HG02798 (cell line): ENCODE measurements at regions not wholly inside any gene's neighbourhood (a gene's known extent, or its start where the extent isn't known, plus 50 kb on each side); places are given as distances from the start of the nearest gene placed in this dataset.
"Not testable (repeated sequence)": the region's sequence is repeated elsewhere in the genome, so short reads cannot be mapped to it uniquely, and the experiment has no call there.

Experiments used
- ATAC-seq: cut with Tn5 transposase; IDR thresholded peaks from one replicate; pipeline ENCODE4 v1.9.1; 2021; ENCODE audit warnings: mild to moderate bottlenecking; ENCODE audit not compliant: unreplicated experiment, poor library complexity

DNA sequence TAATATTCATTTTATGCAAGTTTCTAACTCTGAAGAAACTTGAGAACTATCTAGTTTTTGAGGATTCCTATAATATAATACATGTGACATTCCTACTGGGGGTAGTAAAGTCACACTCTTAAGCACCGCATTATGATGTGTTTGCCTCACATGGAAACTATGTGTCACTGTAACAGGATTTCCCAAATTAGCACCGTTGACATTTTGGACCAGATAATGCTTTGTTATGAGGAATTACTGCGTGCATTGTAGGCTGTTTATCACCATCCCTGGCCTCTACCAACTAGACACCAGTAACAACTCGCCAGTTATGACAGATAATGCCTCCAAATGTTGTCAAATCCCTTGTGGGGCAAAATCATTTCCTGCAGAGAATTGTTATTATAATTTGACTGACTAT is 267.8 kb downstream of the RAP2B start:
- no peak for ATAC-seq

DNA sequence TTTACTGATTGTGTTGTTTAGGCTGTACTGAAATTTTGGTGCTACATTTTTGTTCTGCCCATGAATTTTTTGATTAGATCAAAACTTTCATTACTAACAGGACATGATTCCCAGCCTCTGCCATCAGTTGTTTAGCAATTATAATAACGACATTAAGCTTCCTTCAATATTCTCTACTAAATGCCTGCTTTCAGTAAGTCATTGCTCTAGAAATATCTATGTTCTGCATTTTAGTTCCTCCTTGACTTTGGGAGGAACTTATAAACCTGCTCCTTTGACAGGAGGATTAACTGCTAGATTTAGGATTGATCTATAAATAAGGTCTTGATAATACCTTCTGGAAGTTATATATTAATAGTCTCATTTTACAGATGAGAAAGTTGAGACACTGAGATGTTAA is 269.1 kb downstream of the RAP2B start:
- no peak for ATAC-seq

DNA sequence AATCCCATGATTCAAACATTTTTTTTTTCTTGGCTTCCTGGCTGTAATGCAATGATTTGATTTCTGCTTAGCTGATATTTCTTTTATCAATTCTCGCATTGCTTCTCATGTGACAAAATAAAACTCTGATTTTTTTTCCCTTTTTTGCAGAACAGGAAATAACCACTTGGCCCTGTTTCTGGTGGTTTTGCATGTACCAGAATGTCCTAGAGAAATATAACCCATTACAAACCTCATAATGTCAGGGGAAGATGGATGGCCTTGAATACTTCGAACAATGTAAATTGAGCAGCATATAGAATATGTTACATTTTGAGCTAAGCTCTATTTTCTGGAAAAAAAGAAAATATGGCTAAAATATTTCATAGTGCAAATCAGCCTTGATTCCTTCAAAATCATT is 275.6 kb downstream of the RAP2B start:
- ATAC-seq: no peak

DNA sequence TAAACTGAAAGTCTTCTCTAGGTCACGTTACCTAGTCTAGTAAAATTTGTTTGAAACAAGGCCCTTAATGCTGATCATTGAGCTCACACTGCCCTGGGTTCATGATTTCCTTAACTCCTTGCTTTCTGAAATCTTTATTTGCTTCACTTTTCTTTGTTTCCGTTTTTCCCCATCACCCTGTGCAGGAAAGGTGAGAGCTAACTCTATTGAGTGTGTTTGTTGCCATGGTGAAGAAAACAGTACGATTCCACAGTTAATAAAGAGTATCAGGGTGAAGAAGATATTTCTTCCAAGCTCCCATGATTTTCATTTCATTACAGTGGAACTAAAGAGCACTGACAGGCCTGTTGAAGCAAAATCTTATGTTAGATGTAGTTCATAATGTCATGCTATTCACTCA is 276.2 kb downstream of the RAP2B start:
- ATAC-seq: no peak

DNA sequence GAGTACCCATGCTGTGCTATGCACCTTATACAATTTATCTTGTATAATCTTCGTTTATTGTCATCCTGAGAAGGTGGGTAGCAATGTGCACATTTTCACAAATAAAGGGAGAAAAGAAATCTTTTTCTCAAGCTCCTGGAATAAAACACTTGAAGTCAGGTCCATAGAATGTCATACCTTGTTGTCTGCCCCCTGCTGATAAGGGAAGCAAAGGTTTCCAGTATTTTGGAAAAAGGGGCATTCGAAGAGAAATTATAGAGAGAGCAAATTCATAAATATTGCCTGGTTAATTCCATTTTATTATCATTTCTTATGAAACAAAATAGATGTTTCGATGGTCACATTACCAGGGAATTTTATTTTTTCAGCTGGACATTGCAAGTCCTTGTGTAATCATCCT is 277.8 kb downstream of the RAP2B start:
- ATAC-seq: no peak

DNA sequence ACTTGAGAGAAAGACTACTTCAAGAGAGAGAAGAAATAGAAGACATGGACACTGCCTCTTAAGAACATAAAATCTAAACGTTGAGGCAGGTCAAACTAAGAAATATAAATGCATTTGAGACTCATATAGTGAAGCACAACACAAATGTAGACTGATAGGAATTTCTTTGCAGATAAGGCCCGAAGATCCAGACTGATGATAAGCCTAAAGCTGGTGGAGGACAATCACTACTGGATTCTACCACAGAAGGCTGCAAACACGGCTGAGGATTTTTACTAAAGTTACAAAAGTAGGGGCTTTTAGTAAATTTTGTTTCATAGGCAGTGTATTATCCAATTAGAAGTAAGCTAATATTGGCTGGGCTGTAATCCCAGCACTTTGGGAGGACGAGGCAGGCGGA is 278.3 kb downstream of the RAP2B start:
- ATAC-seq: no peak

DNA sequence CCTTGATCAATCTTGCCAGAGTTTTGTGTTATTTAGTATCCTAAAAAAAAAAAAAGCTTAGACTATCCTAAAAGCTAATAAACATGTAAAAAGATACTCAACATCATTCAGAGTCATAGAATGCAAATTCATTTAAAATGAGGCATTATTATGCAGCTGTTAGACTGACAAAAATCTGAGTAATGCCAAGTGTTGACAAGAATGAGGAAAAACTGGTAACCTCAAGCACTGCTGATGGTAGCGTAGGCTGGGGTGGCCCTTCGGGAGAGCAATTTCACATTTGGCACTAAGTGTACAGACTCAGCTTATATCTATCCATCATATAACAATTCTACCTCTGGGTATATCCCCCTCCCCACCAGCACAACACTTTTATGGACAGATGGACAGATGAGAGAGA is 280.4 kb downstream of the RAP2B start:
- no peak for ATAC-seq

DNA sequence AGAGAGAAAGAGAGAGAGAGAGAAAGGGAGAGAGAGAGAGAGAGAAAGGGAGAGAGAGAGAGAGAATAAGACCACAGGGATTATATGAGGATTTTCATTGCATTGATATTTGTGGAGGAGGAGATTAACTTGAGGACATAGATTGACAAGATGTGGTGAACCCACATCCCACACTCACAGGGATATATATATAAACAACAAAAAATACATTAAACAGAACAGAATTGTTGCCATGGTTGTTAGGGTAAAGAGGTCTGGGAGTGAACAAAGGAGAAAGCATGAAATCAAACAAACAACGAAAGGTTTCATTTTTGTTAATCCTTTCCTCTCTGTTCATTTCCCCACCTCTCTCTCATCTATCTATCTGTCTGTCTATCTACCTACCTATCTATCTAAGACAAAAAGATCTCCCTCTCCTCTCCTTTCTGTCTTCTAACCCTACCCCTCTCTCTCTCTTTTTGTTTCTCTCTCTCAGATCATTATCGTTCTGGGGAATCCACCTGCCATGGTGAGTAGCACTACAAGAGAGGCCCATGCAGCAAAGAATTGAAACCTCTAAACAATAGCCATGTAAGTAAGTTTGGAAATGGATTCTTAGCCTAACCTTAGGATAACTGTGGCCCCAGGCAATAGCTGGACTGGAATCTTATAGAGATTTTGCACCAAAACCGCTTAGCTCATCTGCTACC is 280.9 kb downstream of the RAP2B start:
- no peak for ATAC-seq

DNA sequence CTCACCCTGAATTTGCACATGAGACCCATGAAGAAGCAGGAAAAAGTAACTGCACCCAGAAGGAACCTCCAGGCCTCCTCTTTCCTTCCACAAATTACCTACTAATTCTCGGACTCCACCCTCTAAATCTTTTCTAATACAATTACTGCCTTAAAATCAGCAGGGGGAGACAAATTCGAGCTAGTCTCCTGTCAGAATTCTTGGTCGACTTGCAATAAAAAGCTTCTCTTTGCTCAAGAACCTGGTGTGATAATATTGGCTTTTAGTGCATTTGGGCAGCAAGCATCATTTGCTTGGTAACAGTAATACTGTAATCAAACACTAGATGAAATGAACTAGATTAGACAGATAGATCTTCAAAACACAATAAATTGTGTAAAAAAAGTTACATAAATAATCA is 281.9 kb downstream of the RAP2B start:
- no peak for ATAC-seq

DNA sequence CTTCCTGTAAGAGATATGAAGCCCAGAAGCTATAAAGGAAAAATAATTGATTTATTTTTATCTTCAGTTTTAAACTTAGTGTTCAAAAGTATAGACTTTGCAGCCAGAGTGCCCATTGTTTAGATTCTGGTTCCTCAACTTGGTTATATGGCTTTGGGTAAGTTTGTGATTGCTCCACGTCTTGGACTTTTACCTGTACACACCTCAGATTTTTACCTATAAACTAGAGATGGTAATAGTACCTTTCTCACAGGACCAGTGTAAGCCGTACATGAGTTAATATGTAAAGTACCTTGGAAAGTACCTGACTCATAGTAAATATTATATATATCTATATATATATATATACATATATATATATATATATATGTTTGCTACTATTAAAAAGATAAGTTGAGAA is 283.8 kb downstream of the RAP2B start:
- no peak for ATAC-seq

DNA sequence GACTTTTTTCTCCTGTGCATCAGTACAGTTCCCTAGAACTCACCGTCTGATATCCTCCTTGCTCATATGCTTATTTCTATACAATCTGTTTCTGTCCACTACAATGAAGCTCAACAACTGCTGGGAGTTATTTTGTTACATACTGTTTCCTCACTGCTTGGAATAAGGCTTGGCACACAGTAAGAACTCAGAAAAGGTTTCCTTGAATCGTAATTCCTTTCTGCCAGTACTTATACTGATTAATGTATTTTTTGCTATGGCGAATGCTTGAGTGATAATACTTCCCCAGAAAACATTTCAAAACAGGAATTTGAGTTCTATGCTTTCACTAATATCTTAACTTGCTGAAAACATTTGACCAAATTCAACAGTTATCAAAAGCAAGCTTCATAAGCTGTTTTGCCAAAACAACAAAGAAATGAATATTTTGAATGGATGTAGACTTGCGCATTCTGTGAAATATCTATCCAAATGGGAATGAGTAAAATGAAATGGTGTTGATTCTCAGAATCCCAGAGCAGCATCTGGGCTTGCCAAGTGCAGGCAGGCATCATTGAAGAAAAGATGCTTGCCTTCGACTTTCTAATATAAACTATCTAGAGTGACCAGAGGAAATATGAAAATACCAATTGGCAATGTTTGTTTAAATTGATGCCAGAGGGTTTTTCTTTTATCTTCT is 286.3 kb downstream of the RAP2B start:
- ATAC-seq: no peak

DNA sequence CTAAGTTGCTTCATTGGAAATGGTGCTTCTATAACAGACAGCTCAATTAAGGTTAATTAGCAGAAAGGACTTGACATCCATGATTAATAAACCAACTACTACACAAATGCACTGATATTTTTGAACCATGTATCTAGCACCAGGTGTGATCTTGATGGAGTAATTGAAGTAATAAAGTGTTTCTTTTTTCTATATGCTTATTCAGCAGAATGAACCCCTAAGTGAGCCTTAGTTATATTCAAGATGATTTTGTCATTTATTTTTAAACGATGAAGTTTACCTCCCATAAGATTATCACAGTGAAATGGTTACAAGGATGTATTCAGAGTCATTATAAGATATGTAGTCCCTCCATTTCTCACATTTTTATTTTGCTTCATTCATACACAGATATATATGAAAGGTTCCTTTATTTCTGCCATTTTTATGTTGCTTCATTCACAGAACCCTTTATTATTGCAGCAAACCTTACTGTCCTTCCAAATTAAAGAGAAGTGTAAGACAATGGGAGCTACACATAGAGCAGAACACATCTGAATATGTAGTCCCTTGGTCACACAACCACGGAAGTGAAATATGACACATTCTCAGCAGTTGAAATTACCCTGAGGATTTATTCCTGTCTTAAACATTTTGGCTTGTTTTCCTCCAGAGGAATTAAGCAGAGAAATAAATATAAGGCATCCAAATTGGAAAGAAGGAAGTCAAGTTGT is 295.0 kb downstream of the RAP2B start:
- no peak for ATAC-seq

DNA sequence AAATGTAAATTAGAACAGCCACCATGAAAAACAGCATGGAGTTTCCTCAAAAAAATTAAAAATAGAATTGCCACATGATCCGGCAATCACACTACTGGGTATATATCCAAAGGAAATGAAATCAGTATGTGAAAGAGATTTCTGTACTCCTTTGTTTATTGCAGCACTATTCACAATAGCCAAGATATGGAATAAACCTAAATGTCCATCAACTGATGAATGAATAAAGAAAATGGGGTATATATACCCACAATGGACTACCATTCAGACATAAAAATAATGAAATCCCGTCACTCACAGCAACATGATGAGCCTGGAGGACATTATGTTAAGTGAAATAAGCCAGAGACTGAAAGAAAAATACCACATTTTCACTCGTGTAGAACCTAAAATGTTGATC is 296.9 kb downstream of the RAP2B start:
- no peak for ATAC-seq

DNA sequence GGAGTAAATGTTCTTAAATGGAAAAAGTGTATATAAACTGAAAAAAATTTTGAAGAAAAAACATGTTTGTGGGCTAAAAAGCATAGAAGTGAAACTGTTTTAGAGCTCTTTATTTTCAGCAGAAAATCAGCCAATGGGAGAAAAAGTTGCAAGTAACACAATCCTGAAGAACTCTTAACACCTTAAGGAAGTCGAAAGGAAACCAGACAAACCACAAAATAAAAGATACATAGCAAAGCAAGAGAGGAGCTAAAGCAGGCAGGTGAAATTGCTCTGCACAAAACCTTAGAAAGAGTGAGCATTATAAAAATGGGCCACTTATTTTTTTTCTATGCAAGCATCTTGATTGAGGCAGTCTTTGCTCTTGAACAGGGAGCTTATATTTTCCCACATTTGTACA is 300.5 kb downstream of the RAP2B start:
- no peak for ATAC-seq

DNA sequence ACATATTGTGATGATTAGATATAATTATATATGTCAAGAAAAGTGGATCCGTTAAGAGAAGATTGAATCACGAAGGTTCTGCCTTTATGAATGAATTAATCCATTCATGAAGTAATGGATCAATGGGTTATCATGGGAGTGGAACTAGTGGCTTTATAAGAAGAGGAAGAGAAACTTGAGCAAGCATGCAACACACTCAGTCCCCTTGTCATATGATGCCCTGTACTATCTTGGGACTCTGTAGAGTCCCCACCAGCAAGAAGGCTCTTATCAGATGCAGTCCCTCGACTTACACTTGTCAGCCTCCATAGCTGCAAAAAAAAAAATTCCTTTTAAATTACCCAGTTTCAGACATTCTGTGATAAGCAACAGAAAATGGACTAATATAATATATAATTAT is 301.9 kb downstream of the RAP2B start:
- ATAC-seq: peak; percentile 90

DNA sequence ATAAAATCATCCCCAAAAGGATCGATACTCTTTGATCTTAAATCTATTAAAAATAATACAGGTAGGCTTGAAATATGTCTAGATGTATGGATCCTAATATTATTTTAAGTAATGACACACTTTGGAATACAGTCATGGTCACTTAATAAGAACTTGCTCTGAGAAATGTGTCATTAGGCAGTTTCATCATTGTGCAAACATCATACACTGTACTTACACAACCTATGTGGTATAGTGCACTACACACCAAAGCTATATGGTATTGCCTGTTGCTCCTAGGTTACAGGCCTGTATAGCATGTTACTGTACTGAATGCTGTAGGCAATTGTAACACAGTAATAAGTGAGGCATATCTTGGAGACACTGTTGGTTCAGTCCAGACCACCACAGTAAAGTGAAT is 307.1 kb downstream of the RAP2B start:
- ATAC-seq: no peak

DNA sequence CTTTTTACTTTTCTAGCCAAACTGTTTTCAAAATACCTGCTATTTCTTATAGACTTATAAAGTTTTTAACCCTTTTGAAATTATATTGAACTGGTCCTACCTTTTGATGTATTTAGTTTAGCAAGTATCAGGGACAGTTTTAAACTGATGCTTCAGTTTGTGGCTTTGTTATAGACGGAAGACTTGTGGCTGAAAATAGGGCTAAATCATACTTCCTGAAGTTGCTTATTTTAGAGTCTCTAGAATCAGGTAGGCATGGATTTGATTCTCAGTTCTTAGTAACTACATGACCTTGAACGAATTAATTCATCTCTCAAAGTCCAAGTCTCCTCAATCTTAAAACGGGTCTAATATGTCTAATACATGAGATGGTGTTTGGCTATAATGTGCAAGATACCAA is 322.8 kb downstream of the RAP2B start:
- no peak for ATAC-seq

DNA sequence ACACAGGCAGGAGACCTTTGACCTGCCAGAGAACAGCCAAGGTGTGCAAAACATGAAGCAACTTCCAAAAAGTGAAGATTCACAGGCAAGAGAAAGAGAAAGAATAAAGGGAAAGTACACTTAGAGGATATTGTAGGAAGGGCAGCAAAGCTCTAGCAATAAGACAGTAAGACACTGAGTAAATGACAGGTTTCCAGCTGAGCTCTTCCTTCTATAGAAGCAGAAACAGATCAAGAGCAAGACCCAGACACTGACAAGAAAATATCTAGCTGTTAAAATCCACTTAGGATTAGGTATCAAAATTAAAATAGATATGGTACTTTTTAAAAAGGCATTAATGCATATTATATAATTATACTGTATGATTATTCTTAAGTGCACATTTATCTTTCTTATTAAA is 333.4 kb downstream of the RAP2B start:
- ATAC-seq: no peak

DNA sequence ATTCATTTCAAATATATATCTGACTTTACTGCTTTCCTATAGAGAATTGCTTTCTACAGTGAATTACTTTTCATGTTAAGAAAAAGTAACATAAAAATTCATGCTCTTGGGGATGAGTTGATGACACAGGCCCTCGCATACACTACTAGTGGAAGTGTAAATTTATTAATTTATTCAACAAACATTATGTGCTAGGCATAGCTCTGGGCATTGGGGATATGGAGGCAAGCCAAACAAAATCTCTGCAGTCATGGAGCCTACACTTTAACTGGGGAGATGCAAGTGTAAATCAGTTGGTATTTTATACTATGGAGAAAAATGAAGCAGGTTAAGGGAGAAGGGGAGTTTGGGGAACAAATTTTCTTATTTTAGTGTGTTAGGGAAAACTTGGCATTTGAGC is 340.7 kb downstream of the RAP2B start:
- ATAC-seq: no peak

DNA sequence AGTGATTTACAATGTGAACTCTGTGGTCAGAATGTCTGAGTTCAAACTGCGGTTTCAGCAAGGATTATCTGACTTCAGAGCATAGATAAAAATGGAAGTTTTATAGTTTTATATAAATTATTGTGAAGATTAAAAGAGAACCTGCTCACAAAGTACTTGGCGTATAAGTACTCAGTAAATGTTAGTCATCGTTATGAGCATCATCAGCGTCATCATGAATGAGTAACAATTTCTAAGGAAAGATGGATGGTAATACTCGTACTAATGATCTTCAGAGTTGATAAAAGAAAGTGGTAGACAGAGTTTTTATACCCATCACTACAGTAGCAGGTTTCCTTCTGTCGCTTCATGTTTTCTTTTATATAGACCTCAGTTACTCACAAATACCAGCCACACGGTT is 341.8 kb downstream of the RAP2B start:
- ATAC-seq: no peak

DNA sequence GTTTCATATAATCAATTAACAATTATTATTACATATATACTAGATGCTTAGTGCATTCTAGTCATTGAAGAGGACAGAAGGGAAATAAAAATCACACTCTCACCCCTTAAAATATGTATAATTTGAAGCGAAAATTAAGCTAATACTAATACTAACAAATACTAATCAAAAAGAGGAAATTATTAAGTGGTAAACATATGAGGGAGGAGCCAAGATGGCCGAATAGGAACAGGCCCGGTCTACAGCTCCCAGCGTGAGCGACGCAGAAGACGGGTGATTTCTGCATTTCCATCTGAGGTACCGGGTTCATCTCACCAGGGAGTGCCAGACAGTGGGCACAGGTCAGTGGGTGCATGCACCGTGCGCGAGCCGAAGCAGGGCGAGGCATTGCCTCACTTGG is 344.2 kb downstream of the RAP2B start:
- ATAC-seq: not testable (repeated sequence)

DNA sequence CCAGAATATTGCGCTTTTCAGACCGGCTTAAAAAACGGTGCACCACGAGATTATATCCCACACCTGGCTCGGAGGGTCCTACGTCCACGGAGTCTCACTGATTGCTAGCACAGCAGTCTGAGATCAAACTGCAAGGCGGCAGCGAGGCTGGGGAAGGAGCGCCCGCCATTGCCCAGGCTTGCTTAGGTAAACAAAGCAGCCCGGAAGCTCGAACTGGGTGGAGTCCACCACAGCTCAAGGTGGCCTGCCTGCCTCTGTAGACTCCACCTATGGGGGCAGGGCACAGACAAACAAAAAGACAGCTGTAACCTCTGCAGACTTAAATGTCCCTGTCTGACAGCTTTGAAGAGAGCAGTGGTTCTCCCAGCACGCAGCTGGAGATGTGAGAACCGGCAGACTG is 344.7 kb downstream of the RAP2B start:
- not testable (repeated sequence) for ATAC-seq
